Glomerular visceral epithelial cell (primary cell): ENCODE measurements at regions not wholly inside any gene's neighbourhood (a gene's known extent, or its start where the extent isn't known, plus 50 kb on each side); places are given as distances from the start of the nearest gene placed in this dataset.

Experiments used
- DNase-seq: peaks from one replicate; pipeline ENCODE4 v3.0.0-alpha.2; 2016; ENCODE audit errors: extremely low spot score

DNA sequence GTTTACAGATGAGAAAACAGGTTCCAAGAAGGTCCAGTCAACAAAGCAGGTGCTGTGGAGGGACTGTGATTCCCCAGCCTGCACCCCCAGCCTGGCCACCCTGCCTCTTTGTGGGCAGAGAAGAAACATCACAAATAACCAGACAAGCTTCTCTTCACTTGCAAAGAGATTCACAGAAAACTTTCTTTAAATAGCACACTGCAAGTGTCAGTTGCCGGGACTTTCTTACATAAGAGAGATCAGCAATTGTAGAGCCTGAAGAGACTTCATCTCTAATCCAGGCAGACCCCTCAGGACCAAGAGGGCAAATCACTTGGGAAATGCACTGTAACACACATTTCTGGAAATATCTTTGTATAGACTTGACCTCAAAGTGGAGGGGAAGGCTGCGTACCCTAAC is 207.9 kb upstream of the CHRNA7 start:
- no peak for DNase-seq

DNA sequence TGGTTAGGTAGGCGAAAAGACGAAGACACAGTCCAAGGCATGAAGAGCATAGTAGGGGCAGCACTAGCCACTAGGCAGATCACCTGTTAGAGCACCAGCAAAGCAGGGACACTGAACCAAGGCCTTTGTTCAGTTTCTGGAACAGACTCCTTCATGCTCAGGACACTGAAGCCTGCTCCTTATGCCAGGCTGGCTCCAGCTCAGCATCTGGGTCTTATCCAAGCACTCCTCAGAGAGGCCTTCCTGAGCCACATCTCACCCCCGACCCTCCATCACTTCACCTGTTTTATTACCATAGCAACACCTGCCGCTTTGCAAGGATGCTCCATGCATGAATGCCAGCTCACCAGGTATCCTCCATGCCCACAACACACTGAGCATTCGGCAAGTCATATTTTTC is 206.3 kb upstream of the CHRNA7 start:
- no peak for DNase-seq

DNA sequence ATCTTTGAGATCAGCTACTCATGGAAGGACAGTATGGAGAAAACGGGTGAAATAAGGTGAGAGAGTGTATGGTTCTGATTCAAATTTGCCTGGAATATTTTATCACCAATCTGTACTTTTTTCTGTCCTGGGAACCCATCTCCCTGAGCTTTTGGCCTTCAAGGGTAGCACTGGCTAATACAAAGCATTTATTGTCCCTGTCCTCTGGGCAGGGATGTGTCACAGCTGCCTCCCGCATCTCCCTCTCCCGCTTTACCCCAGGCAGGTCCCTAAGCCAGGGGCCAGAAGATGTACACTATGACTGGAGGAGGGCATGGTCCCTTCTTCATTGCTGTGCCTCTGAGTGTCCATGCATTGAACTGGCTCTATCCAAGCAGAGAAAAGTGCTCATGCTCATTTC is 201.7 kb upstream of the CHRNA7 start:
- DNase-seq, result no peak

DNA sequence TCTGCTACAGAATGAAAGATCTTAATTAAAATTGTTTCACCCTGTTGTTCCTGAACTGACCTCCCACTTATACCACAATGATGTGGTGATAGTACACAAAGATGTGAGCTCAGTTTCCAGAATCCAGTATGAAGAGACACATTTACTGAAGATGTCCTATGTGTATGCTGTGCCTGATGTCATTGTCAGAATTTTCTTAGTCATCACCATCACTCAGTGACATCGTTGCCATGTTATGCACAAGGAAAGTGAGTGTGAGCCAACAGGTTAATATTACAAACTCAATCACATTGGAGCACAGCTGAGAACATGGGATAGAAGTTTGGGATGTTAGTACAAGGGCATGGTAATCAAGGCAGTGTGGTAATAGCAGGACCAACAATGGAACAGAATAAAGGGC is 199.7 kb upstream of the CHRNA7 start:
- DNase-seq, result no peak

DNA sequence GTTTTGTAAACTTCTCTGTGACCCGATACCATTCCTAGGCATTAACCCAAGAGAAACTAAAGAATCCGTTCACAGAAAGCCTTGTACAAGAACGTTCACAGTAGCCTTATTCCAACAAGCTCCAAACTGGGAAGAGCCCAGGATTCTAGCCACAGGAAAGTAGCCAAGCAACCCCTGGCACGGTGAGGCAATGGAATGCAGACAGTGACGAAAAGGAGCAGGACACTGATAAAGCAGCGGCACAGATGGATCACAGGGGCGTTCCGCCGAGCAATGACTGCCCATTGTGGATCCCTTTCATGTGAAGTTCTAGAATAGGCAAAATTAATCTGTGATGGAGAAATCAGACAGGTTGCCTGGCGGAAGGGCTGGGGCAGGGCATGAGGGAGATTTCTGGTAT is 198.7 kb upstream of the CHRNA7 start:
- DNase-seq, result no peak

DNA sequence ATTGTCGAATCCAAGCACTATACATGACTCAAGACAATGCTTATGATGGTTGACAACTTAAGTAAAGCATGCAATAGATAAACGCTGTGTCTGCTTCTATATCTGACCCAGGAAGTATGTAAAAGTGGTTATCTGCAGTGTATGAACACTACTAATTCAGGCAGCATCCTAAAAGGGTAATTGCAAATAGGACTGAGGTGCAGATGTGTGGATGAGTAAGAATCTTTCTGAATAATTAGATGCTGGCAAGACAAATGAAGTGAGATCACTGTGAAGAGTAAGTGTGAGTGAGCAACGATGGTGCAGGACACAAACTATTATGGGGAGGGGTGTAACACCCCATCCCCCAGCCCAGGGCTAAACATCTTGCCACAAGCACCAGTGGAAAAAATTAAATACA is 195.7 kb upstream of the CHRNA7 start:
- no peak for DNase-seq

DNA sequence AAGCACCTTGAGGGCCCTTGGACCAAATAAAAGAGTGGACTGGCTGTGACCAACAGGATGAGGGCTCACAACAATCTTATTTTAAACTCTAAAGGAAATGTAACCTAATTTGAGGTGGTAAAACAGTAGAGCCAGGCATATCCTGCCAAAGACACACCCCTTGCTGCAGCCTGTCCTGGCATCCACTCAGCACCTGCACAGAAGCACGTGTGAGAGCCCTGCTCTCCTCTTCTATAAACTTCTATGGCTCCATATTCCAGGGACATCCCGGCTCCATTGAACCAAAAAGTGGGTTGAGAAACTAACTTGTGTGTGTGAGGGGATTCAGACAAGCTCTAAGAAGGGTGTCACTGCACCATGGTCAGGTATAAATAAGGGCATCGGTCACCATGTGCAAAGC is 190.9 kb upstream of the CHRNA7 start:
- no peak for DNase-seq

DNA sequence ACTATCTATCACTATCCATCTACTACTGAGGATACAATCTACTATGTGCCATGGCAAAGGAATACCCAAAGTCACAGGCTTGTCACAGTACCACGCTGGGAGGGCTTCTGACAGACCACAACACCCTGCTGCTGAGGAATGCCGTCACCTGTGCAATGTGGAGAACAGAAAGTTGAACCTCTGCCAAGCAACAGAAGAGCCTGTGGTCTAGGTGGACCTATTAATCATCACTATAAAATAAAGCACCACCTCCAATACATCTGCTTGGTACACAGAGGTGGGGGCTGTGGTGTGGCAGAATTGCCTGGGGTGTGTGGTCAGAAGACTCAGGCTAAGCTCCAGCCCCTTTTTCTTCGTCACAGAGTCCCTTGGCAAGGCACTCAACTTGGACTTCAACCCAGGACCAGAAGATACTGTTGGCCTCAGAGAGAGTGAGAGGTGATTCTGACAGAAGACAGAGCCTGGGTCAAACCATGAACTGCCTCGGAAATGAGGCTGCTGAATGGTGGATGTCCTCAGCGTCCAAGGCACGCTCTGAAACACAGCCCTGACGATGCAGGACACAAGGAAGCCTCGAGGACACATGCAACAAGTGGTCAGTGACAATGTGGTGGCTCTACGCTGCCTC is 189.4 kb upstream of the CHRNA7 start:
- DNase-seq, result no peak

DNA sequence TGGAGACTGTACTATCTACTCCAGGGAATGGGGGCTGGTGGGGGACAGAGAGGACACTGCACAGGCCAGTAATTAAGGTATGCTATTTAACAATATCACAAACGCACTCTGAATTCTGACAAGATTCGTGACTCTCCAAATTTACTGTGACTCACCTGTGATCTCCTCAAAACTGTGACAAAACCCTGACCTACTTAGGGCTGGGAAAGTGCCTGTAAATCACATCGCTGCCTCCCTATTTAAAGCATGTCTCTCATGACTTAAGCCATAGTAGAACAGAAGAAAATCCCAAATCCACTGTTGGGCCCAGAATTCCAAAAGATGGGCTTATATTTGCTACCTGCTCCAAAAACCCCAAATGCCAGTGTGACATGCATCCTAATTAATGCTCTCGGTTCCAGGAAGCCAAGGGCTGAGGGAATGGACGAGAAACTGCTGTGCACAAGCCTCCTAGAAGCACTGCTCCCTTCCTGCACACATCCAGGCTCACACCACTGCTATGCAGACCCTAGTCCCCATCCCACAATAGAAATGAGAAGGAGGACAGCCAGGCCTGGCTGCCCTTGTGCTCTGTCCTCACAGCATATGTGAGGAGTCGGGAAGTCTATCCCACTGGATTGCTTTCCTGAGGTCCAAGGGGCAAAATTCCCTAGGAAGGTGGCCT is 187.7 kb upstream of the CHRNA7 start:
- no peak for DNase-seq

DNA sequence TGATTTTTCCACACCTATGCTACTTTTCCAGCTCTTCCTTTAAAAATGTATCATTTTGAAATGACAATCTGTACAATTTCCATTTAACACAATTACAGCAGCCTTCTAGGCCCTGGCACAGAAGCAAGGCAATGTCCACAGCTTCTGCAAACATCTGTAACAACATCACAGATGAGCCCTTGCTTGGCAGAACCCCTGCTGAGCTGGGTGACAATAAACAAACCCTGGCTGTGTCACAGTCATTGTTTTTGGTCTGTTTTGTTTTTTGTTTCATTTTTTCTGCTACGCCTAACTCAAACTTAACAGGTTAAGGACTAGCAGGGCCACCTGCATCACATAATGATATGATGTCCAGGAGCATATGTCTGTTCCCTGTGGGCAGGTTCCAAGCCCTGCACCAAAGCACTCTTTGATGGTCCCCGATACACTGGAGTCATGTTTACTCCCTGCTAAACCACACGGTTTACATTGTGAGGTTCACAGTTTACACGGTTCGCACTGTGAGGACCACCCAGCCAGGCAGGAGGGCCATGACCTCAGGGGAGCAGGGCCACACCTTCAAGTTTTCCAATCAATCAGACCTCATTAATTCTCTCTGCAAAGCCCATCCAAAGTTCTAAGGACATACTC is 186.8 kb upstream of the CHRNA7 start:
- no peak for DNase-seq

DNA sequence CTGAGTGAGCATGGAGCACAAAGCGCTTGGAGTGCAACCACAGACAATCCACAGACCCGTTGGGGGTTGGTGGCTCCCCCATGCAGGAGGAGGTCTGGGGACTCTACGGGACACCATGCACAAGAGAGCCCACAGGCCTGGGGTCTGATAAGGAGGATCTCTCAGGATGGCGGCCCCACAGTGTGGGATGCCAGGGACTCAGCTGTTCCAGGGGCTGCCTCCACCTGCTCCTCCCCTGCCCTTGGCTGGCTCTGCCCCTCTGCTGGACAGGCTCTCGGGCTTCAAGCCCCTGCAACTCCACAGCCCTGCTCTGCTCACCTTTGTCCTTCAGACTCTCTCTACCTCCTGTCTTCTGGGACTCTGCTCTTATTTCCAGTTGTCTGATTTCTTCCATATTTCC is 184.5 kb upstream of the CHRNA7 start:
- DNase-seq, result no peak

DNA sequence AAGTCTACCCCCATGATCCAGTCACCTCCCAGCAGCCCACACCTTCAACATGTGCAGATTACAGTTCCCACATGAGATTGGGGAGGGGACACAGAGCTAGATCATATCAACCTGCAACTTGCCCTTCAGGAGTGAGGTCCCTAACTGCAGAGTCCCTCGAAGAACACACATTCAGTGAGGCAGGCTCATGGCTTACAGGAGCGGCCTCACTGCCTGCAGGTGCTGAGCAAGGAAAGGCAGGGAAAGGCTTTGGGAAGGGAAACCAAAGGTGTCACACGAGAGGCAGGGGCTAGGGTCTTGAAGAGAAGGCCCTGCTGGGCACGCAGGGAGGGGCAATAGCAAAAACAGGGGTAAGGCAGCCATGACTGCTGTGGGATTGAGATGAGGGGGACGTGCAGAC is 182.4 kb upstream of the CHRNA7 start:
- DNase-seq, result no peak

DNA sequence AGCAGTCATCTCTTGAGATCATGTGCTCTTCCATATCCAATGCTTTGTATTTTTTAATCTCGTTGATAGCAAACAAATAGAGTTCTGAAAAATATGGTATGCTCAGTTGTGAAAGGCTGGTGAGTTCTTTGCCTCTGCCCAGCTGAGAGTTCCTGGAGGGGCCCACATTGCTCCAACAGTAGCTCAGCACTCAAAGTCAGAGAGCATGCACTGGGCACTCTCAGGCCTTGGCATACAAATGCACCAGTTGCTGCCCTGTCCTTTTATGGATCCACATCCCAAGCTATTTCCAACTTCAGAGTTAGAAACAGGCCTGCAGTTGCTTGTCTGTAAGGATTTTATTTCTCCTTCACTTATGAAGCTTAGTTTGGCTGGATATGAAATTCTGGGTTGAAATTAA is 181.7 kb upstream of the CHRNA7 start:
- DNase-seq, result no peak

DNA sequence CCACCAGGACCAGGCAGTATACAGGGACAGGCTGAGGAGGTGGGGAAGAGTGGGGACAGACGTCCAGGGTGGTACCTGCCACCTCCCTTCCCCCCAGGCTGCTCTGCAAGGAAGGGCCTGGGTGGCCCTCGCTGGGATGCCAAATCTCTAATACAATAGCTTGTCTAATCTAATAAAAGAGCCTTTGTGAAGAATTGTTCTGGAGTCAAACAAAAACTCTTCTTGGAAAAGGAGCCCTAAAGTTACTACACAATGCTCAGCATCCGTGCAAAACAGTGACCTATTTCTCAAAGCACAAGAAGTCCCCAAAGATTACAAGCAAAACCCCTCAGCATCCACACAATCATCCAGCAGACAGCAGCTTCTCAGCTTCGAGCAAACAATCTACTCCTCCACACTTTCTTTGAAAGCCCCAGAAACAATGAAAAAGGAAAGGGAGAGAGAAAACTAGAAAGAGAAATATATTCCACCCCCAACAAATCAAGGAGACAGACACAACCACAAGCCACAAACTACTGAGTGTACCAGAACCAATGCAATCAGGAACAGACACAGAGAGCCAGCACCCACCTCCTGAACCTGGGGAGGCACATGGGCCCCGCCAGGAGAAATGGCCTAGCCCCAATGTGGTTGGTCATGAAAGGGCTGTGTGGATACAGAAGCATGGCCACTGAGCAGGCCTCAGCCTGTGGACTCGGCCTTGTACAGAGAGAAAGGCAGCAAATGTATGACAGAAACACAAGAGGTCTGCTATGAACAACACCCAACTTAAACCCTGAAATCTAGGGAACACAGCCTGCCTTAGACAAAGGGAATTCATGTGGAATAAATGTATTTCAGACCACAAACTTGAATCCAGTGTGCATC is 177.1 kb upstream of the CHRNA7 start:
- DNase-seq, result no peak

DNA sequence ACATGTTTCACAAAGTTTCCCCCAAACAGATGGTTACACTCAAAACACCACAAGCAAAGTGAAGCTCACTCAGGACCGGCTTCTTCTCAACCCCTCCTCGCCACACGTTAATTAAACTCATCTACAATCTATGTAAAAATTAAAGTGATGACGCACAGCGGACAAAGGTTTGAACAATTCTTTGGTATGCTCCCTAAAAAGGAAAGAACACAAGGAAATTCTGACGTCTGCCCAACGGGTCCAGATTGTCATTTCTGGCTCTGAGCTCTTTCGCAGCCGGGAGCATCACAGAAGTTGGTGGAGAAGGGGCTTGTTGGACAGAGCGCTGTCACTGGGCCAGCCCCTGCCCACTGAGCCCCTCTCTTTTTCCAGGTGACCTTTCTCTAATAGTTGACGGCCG is 173.7 kb upstream of the CHRNA7 start:
- DNase-seq, result no peak

DNA sequence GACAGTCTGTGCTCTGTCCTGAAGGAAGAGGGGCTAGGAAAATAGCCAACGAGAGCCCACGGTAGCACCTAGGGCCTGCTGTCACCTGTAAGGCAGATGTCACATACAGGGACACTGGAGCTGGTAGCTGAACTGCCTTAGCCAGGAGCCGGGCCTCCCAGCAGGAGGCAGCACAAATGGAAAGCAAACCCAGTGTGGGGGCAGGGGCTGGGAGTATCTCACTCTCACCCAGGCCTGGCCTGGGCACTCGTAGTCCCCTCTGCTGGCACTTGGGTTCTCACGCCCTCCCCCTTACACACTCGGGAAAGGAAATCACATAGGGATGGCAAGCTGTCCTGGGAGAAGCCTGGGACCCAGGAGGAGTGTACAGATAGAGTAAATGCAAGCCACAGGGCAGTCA is 173.1 kb upstream of the CHRNA7 start:
- DNase-seq, result no peak

DNA sequence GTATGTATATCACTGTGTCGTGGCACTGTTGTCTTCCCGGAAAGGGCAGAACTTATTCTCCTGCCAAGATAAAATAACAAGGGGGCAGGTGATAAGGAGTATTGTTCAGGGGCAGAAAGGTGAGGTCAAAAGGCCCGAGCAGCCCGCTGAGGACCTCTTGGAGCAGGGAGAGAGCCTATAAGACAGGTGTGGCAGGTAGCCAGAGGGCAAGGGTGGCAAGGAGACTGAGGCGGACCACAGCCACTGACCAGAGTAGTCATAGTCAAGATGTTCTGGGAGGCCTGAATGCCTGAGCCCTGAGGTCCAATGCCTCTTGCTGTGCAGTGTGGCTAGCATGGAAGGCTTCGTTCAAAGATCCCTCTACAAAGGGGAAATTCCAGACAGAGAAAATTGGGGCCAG is 172.3 kb upstream of the CHRNA7 start:
- no peak for DNase-seq

DNA sequence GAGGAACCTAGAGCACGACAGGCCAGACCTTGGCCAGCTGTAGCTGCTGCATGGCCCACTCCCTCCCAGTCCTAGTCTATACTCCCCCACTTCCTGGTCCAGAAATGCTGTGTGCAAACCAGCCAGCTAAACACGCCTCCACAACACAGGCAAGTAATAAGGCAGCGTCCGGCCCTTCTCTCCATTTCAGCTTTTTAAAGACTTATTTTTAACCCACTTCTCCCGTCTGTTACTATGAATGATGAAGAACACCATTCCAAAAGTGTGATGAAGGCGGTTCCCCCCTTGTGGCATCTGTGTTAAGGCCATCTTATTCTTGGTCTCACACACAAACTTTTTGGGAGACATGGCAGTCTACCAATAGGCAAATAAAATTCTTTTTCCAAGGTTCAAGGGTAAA is 164.1 kb upstream of the CHRNA7 start:
- no peak for DNase-seq

DNA sequence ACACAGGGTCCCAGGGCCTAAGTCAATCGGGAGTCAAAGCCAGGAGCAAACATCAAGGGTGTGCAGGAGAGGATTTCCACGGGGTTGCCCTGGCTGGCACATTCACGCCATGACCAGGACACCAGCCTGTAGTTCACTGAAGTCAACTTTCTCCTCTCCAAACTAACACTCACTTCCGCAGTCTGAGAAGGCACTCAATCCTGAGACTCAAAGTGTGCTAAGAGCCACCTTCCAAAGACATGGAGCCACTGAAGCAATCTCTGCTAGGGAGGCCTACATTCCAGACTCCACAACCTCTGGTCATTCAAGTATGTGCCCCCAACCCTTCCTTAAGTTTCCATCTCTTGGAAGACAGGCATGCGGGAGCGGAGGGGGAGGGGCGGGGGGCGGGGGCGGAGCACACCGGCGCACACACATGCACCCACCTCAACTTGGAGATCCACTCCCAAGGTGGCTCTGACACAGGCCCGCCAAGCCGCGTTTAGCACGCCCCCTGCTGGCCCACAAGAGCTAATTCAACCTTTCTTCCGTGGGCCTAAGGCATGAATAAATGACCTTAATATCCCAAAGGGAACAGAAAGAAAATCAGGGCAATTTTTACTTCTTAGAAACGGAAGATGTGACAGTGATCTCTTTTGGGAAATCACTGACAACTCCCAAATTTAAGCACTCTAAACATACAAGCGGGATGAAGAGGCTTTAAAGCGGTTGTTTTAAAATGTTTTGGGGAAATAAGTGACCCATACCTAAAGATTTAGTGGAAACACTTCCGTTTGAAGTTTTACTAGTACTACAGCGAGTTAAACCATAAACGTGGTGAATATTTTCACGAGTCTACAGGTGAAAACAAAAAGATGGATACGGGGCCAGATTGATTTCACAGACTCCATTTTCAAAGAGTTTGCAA is 162.5 kb upstream of the CHRNA7 start:
- DNase-seq, result peak; percentile 40

DNA sequence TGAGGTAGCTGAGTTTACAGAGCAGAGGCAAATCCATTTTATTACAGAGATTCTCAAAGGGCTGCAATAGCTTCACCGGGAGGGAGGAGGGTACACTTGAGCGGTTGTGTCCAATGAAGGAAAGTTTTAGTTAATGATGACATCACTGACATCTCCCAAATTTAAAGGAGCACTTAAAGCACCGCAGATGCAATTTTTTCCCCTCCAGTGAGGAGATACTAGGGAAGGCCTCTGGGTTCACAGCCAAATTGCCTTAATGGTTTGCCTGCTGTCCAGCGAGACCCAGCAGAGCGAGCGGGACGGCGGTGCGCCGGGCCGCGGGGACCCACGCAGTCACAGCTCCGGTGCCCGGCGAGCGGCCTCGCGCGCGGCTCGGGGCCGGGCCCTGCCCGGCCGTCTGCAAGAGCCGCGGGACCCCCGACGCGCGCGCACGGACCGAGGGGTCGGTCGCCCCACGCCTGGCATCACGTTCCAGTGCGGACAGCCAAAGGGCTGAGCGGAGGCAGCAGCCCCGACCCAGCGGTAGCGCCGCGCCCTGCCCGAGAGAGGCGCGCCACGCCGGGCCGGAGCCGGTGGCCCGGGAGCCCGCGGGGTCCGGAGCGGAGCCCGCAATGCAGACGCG is 160.5 kb upstream of the CHRNA7 start:
- no peak for DNase-seq
